Esophagus muscularis mucosa (tissue), 4 donors: ENCODE measurements at regions not wholly inside any gene's neighbourhood (a gene's known extent, or its start where the extent isn't known, plus 50 kb on each side); places are given as distances from the start of the nearest gene placed in this dataset.

Experiments used
- CTCF ChIP-seq, 3 experiments: fragments of 200-600 bp in 2 of 3; fragments of 450-650 bp in 1 of 3; sonication (generic) in 2 of 3; IDR thresholded peaks; one replicate each; pipeline ENCODE4 v1.5.1; 2017 to 2019; ENCODE audit warnings: antibody characterized with exemption in 3 of 3, mild to moderate bottlenecking in 2 of 3, moderate library complexity in 1 of 3
- EP300 ChIP-seq: sonication (generic); formaldehyde crosslinking; IDR thresholded peaks from one replicate; pipeline ENCODE4 v1.6.1; 2017; ENCODE audit warnings: antibody characterized with exemption
- POLR2A ChIP-seq: fragments of 450-650 bp; IDR thresholded peaks from one replicate; pipeline ENCODE4 v1.6.1; 2017; ENCODE audit warnings: antibody characterized with exemption, moderate library complexity, mild to moderate bottlenecking, low read depth
- POLR2AphosphoS5 ChIP-seq, 2 donors: sonication (generic); formaldehyde crosslinking; IDR thresholded peaks; one replicate each; pipeline ENCODE4 v1.6.1; 2017; ENCODE audit warnings: antibody characterized with exemption in 2 of 2

GRCh38 chr9:12464910-12465512, 228.2 kb upstream of the TYRP1 start:
- TF ChIP-seq CTCF (IDR thresholded peaks at IDR 0.05) (peak; percentile 35 to 68 (median 58)), POLR2AphosphoS5 (IDR thresholded peaks at IDR 0.05) (no peak), POLR2A (no peak), EP300 (no peak)
